ENCODE measurements at regions not wholly inside any gene's neighbourhood (a gene's known extent, or its start where the extent isn't known, plus 50 kb on each side); places are given as distances from the start of the nearest gene placed in this dataset.

DNA sequence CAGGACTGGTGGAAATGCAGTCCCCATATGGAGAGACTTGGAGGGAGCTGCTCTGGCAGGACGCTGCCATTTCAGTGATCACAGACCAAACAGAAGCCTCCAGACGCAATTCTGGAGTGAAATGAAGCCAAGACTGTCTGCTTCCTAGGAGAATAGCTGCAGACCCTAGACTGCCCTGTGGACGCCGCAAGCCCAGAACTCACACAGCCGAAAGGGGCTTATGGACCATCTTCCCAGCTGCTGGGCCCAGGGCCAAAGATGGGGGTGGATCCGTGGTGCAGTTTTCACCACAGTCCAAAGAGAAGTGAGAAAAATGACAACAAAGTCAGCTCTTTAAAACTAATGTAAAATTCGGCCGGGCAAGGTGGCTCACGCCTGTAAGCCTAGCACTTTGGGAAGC is 165.7 kb downstream of the CBLN1 start:
- H3K27me3 Mint-ChIP-seq, result peaks cover 3 to 14% (median 8%) of the 10 kb centered on the region in 5 donors
- POLR2A ChIA-PET, result no interaction called here
- H3K4me3 Mint-ChIP-seq, result no peak overlapping the region
- H3K4me1 Mint-ChIP-seq, result peaks cover 0 to 2% (median 0%) of the 10 kb centered on the region in 4 donors
- H3K9me3 Mint-ChIP-seq, result peaks cover 0 to 21% (median 5%) of the 10 kb centered on the region in 9 donors
- no peaks in the 10 kb centered on the region for H3K36me3 Mint-ChIP-seq
- ATAC-seq, result no peak
- no peak for DNase-seq
- H3K27ac Mint-ChIP-seq, result no peak overlapping the region

DNA sequence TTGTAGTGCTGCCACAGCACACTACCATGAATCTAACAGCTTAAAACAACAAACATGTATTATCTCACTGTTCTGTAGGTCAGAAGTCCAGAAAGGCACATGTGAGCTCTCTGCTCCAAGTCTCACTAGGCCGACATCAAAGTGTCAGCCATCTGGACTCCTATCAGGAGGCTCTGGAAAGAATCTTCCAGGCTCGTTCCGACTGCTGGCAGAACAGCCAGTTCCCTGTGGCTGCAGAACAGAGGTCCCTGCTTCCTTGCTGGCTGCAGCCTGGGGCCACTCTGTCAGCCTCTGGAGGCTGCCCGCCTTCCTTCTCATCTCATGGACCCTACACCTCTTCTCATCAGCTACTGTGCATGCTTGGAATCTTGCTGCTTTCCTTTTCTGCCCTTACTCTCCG is 168.9 kb downstream of the CBLN1 start:
- Mint-ChIP-seq H3K36me3 (no peaks in the 10 kb centered on the region), H3K4me1 (peaks cover 0 to 2% (median 0%) of the 10 kb centered on the region in 4 donors), H3K9me3 (peaks cover 0 to 11% (median 3%) of the 10 kb centered on the region in 9 donors), H3K27me3 (peaks cover 3 to 15% (median 10%) of the 10 kb centered on the region in 5 donors), H3K4me3 (no peak overlapping the region), H3K27ac (no peak overlapping the region)
- DNase-seq (no peak), ATAC-seq (no peak)
- POLR2A ChIA-PET, result no interaction called here

DNA sequence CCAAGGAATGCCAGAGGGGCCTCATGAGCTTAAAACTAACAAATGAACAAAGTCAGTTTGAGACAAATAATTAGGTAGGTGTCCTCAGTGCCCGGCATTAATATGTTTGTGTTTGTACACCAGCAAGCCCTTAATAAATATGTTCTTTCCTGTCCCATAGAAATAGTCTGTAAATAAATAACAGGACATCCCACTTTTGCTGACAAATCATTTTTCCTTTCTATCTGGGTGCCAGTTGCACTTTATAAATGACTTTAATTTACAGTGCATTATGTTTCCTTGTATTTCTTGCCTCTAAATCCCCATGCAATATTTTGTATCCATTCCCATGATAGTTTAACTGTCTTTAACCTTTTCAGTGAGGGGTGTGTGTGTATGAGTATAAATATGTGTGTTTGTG is 170.3 kb downstream of the CBLN1 start:
- H3K4me3 Mint-ChIP-seq, result no peak overlapping the region
- H3K9me3 Mint-ChIP-seq, result peaks cover 0 to 12% (median 3%) of the 10 kb centered on the region in 9 donors
- H3K4me1 Mint-ChIP-seq, result peaks cover 0 to 2% (median 0%) of the 10 kb centered on the region in 4 donors
- H3K27ac Mint-ChIP-seq, result no peak overlapping the region
- H3K27me3 Mint-ChIP-seq, result peaks cover 3 to 15% (median 10%) of the 10 kb centered on the region in 5 donors
- ATAC-seq (no peak), DNase-seq (no peak)
- POLR2A ChIA-PET, result no interaction called here
- no peaks in the 10 kb centered on the region for H3K36me3 Mint-ChIP-seq

DNA sequence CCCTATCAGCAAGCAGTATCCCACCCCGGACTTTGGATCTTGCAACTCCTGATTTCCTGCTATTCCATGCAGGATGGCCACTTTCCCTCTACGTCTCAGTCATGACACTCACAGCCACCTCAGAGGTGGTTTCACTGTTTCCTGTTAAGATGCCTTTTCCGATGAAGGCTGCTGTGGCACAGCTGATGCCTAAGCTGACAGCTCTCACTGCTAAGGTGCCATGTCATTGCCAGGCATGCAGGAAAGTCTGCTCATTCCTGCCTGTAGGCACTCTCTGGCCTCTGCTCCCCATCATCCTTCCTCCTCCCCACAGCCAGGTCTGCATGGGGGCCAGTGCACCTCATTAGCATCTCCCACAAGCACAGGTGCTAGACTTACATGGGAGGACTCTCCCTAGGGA is 173.0 kb downstream of the CBLN1 start:
- peaks cover 3 to 12% (median 10%) of the 10 kb centered on the region in 5 donors for H3K27me3 Mint-ChIP-seq
- POLR2A ChIA-PET, result no interaction called here
- no peak for ATAC-seq
- no peak overlapping the region for H3K27ac Mint-ChIP-seq
- DNase-seq, result no peak
- peaks cover 0 to 2% (median 0%) of the 10 kb centered on the region in 4 donors for H3K4me1 Mint-ChIP-seq
- peaks cover 0 to 17% (median 5%) of the 10 kb centered on the region in 9 donors for H3K9me3 Mint-ChIP-seq
- H3K4me3 Mint-ChIP-seq, result no peak overlapping the region
- H3K36me3 Mint-ChIP-seq, result no peaks in the 10 kb centered on the region

DNA sequence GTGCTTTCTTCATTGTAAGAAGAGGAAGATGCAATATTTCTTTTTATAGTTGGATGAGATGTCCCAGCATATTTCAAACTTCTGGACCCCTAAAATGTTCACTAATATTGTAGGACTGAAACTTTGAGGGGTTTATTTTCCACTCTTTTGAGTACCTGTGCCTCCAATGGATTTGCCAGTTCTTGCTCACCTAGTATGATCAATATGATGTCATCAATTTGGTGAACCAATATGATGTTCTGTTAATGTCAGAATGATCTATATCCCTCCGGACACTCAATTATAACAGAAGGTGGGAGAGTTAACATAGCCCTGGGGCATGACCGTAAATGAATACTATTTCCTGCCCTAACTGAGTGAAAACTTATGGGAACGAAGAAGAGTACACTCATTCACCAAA is 178.3 kb downstream of the CBLN1 start:
- POLR2A ChIA-PET, result no interaction called here
- Mint-ChIP-seq H3K9me3 (peaks cover 2 to 18% (median 5%) of the 10 kb centered on the region in 9 donors), H3K27ac (no peak overlapping the region), H3K4me3 (no peak overlapping the region), H3K27me3 (no peaks in the 10 kb centered on the region), H3K4me1 (peaks cover 0 to 1% (median 0%) of the 10 kb centered on the region in 4 donors), H3K36me3 (no peaks in the 10 kb centered on the region)
- no peak for DNase-seq
- no peak for ATAC-seq

DNA sequence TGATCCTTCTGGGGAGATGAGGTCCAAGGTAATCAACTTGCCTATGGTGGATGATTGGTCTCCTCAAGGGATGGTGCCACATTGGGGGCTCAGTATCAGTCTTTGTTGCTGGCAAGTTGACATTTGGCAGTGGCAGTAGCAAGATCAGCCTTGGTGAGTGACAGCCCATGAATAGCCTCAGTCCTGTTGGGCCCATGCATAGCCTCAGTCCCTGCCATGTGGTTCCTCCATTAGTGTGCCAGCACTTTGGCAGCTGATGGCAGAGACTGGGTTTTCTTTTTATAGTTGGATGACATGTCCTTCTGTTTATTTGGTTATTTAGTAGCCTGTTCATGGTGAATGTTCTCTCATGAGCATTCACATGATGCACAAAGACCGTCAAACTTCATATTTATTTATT is 179.6 kb downstream of the CBLN1 start:
- H3K4me1 Mint-ChIP-seq, result peaks cover 0 to 1% (median 0%) of the 10 kb centered on the region in 4 donors
- no peak for DNase-seq
- H3K4me3 Mint-ChIP-seq, result no peak overlapping the region
- no peak overlapping the region for H3K27ac Mint-ChIP-seq
- H3K36me3 Mint-ChIP-seq, result no peaks in the 10 kb centered on the region
- H3K27me3 Mint-ChIP-seq, result no peaks in the 10 kb centered on the region
- peaks cover 0 to 19% (median 6%) of the 10 kb centered on the region in 9 donors for H3K9me3 Mint-ChIP-seq
- POLR2A ChIA-PET, result no interaction called here
- ATAC-seq, result no peak

DNA sequence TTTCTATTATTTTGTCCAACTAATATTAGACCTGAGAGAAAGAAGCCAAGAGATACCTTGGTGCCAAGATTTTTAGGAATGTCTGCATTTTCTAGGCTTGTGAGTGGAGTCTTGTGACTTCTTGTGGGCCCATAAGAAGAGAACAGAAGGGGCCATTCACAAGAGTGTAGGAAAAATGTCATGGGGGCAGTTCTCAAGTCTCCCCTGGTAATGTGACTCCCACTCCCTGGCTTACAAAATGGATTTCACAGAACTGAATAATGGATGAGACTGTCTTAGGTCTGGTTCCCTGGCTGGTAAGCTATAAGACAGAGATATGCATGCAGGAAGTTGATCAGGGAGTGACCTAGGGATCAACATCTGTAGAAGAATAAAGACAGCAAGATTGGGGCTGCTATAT is 181.3 kb downstream of the CBLN1 start:
- Mint-ChIP-seq H3K27me3 (no peaks in the 10 kb centered on the region), H3K27ac (no peak overlapping the region), H3K9me3 (peaks cover 0 to 31% (median 6%) of the 10 kb centered on the region in 9 donors), H3K36me3 (no peaks in the 10 kb centered on the region), H3K4me1 (peaks cover 0 to 1% (median 0%) of the 10 kb centered on the region in 4 donors), H3K4me3 (no peak overlapping the region)
- DNase-seq, result no peak
- POLR2A ChIA-PET, result no interaction called here
- no peak for ATAC-seq

DNA sequence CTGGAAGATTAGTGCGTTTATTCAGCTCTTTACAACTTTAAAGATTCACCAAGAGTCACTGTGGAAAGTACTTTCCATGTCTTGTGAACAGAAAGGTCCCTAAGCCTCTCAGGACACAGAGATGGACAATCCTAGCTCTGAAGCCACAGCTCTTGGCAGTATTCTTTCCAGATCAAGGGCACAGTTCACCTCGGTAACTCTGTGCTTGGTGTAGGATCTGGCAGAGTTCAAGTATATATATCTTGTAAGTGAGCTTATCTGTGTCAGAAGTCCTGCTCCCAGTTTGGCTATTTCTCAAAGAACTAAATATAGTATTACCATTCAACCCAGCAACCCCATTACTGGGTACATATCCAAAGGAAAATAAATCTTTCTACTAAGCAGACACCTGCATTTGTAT is 183.7 kb downstream of the CBLN1 start:
- Mint-ChIP-seq H3K36me3 (no peaks in the 10 kb centered on the region), H3K27ac (no peak overlapping the region), H3K27me3 (no peaks in the 10 kb centered on the region), H3K9me3 (peaks cover 0 to 38% (median 5%) of the 10 kb centered on the region in 9 donors), H3K4me1 (peaks cover 0 to 1% (median 0%) of the 10 kb centered on the region in 4 donors), H3K4me3 (no peak overlapping the region)
- ATAC-seq (no peak), DNase-seq (no peak)
- POLR2A ChIA-PET, result no interaction called here

DNA sequence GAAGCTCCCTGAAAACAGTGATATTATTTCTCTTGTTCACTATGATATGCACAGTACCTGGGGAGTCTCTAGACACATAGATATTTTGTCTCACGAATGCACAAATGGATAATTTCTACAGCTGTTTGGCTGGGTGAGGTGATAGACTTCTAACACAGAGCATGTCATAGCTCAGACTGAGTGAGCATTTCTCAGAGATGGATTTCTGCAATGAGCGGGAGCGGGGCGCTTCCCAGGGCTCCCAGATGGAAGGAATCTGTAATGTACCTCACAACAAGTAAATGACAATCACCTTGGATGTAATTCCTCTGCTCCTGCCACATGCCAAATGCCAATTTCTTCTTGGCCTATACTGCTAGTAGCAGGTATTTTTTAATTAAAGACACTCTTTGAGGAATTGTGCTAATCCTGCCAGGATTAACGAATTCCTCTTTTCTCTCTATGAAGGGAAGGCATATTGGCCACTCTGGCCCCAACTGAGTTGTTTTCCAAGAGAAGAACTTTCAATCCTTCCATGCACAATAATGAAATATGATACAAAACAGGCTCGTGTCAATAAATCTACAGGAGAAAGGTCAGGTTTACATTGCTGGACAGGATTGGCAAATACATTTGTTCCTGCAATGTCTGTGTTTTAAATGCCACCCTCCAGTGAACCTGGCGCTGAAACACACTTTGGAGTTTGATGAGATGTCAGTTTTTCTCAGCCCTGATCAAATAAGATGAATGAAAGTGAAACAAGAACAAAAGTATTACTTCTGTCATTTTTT is 185.3 kb downstream of the CBLN1 start:
- DNase-seq (no peak), ATAC-seq (no peak)
- Mint-ChIP-seq H3K4me3 (no peak overlapping the region), H3K4me1 (no peaks in the 10 kb centered on the region), H3K36me3 (no peaks in the 10 kb centered on the region), H3K27me3 (no peaks in the 10 kb centered on the region), H3K9me3 (peaks cover 0 to 39% (median 5%) of the 10 kb centered on the region in 9 donors), H3K27ac (no peak overlapping the region)
- POLR2A ChIA-PET, result no interaction called here

DNA sequence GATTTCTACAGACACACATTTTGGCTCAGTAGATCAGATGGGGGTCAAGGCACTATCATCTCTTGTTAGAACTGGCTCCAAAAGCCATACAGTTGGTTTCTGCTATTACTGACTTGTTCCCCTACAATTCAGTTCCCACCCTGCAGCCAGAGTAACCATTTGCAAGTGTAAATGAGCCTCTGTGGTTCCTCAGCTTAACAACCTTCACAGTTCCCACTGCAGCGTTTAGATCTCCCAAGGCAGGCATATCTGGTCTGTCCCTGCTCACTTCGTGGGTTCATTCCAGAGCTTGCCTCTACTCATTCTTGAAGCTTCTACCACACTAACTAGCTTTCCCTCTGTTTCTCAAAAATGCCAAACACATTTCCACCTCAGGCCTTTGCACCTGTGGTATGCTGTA is 186.1 kb downstream of the CBLN1 start:
- POLR2A ChIA-PET, result no interaction called here
- peaks cover 0 to 48% (median 4%) of the 10 kb centered on the region in 9 donors for H3K9me3 Mint-ChIP-seq
- no peaks in the 10 kb centered on the region for H3K36me3 Mint-ChIP-seq
- no peak for ATAC-seq
- no peaks in the 10 kb centered on the region for H3K27me3 Mint-ChIP-seq
- DNase-seq, result no peak
- no peak overlapping the region for H3K4me3 Mint-ChIP-seq
- no peak overlapping the region for H3K27ac Mint-ChIP-seq
- H3K4me1 Mint-ChIP-seq, result no peaks in the 10 kb centered on the region

DNA sequence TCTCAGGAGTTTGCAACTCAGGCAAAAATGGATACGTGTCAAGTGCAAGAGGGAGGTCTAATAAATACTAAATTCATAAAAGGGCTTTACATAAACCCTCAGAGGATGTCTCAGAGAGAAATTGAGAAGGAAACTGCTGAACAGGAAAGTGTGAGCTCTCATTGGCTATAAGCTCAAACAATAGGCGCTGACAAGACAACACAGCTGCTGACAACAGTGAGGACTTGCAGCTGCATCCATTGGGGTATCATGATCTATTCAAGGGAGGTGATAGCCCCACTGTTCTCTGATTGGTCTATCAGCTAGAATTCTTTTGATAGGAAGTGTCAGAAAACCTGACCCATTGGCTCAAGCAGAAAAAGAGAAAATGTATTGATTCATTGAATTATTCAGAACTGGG is 187.2 kb downstream of the CBLN1 start:
- Mint-ChIP-seq H3K4me3 (no peak overlapping the region), H3K27ac (no peak overlapping the region), H3K9me3 (peaks cover 0 to 52% (median 7%) of the 10 kb centered on the region in 9 donors), H3K36me3 (no peaks in the 10 kb centered on the region), H3K27me3 (peaks cover 0 to under 1% (median 0%) of the 10 kb centered on the region in 5 donors), H3K4me1 (no peaks in the 10 kb centered on the region)
- POLR2A ChIA-PET, result no interaction called here
- ATAC-seq (no peak), DNase-seq (no peak)

DNA sequence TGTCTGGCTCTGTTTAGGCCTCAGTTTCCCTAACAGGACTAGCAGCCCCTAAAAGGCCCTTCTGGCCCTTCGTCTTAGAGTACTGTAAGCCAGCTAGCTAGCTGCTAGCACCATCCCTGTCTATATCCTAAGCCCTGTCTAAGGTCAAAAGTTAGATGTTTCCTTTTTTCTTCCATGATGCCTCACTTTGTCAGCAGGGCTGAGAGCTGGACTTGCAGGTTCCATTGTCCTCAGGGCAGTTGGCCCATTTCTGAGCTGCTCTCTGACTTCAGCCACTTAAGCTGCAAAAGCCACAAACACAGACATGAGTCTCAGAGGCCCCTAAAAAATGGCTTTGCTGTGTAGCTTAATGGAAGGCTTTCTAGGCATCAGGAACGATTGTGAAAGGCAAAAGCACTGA is 187.7 kb downstream of the CBLN1 start:
- H3K27ac Mint-ChIP-seq, result no peak overlapping the region
- POLR2A ChIA-PET, result no interaction called here
- H3K27me3 Mint-ChIP-seq, result peaks cover 0 to 6% (median 0%) of the 10 kb centered on the region in 5 donors
- no peaks in the 10 kb centered on the region for H3K4me1 Mint-ChIP-seq
- peaks cover 0 to 58% (median 7%) of the 10 kb centered on the region in 9 donors for H3K9me3 Mint-ChIP-seq
- no peaks in the 10 kb centered on the region for H3K36me3 Mint-ChIP-seq
- H3K4me3 Mint-ChIP-seq, result no peak overlapping the region
- ATAC-seq, result no peak
- DNase-seq, result no peak

DNA sequence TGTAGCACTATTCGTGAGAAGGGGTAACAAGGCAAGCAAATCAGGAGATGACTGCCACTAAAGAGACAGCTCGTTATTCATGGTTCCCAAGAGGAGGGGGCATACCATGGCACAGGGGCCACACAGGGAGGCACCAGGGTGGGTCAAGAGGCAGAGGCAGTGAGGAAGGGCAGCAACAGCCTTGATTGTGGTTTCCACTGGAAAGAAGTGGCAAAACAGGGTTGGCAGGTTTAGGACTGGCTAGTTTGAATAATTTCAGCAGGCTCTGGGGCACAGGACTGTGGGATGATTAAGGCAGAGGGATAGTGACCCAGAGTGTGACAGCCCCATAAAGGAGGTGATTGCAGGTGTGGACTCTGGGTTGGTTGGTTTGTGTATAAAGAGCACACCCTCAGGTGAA is 188.9 kb downstream of the CBLN1 start:
- Mint-ChIP-seq H3K27me3 (peaks cover 0 to 9% (median 0%) of the 10 kb centered on the region in 5 donors), H3K4me3 (no peak overlapping the region), H3K4me1 (no peaks in the 10 kb centered on the region), H3K36me3 (no peaks in the 10 kb centered on the region), H3K27ac (no peak overlapping the region), H3K9me3 (peaks cover 0 to 51% (median 6%) of the 10 kb centered on the region in 9 donors)
- POLR2A ChIA-PET, result no interaction called here
- no peak for DNase-seq
- no peak for ATAC-seq

DNA sequence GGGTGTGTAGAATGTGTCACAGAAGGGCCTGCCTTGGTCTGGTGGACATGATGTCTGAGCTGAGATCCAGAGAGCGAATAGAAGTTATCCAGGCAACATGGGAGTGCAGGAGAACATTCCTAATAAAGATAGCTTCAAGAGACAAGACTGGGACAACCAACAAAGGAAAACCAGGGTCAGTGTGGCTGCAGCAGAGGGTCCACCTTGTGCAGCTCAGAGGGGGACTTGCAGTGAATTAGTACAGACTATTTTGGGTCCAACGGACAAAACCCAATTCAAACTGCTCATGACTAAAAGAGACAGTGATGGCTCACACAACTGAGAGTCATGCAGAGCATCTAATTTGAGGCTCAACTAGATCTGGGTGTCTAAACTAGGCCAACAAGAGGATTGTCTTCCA is 192.1 kb downstream of the CBLN1 start:
- no peak for ATAC-seq
- no peaks in the 10 kb centered on the region for H3K36me3 Mint-ChIP-seq
- no peak for DNase-seq
- H3K9me3 Mint-ChIP-seq, result peaks cover 0 to 32% (median 11%) of the 10 kb centered on the region in 9 donors
- H3K27ac Mint-ChIP-seq, result no peak overlapping the region
- no peaks in the 10 kb centered on the region for H3K4me1 Mint-ChIP-seq
- H3K4me3 Mint-ChIP-seq, result no peak overlapping the region
- POLR2A ChIA-PET, result no interaction called here
- H3K27me3 Mint-ChIP-seq, result peaks cover 0 to 9% (median 0%) of the 10 kb centered on the region in 5 donors

All from naive thymus-derived CD8-positive, alpha-beta T cell (primary cell).